ENCODE measurements at regions not wholly inside any gene's neighbourhood (a gene's known extent, or its start where the extent isn't known, plus 50 kb on each side); places are given as distances from the start of the nearest gene placed in this dataset.

GRCh38 chr6:131394768-131395432 is 178.1 kb upstream of the ARG1 start:
- Mint-ChIP-seq H3K4me3 (no peak overlapping the region), H3K36me3 (no peaks in the 10 kb centered on the region), H3K9me3 (peaks cover 5% of the 10 kb centered on the region), H3K27ac (no peak overlapping the region), H3K4me1 (no peaks in the 10 kb centered on the region), H3K27me3 (no peaks in the 10 kb centered on the region)
- ATAC-seq (ENCODE audit: low read depth) (no peak), DNase-seq (ENCODE audit: low spot score in 2 of 2) (no peak)

- Mint-ChIP-seq H3K36me3 (no peaks in the 10 kb centered on the region), H3K9me3 (peaks cover 9% of the 10 kb centered on the region), H3K27ac (no peak overlapping the region), H3K4me3 (no peak overlapping the region), H3K4me1 (no peaks in the 10 kb centered on the region), H3K27me3 (peaks cover 2% of the 10 kb centered on the region)
- no peak for ATAC-seq (ENCODE audit: low read depth)
- no peak for DNase-seq (ENCODE audit: low spot score in 2 of 2)
Observed at GRCh38 chr6:131398176-131398575, 174.8 kb upstream of the ARG1 start.

GRCh38 chr6:131399433-131399832 is 173.6 kb upstream of the ARG1 start:
- H3K27me3 Mint-ChIP-seq = peaks cover 4% of the 10 kb centered on the region
- H3K27ac Mint-ChIP-seq = no peak overlapping the region
- no peak for ATAC-seq (ENCODE audit: low read depth)
- H3K4me1 Mint-ChIP-seq = no peaks in the 10 kb centered on the region
- H3K4me3 Mint-ChIP-seq = no peak overlapping the region
- H3K36me3 Mint-ChIP-seq = no peaks in the 10 kb centered on the region
- DNase-seq (ENCODE audit: low spot score in 2 of 2) = no peak
- peaks cover 3% of the 10 kb centered on the region for H3K9me3 Mint-ChIP-seq

- DNase-seq (ENCODE audit: low spot score in 2 of 2) (no peak), ATAC-seq (ENCODE audit: low read depth) (no peak)
- Mint-ChIP-seq H3K27ac (no peak overlapping the region), H3K9me3 (peaks cover 3% of the 10 kb centered on the region), H3K4me3 (no peak overlapping the region), H3K4me1 (no peaks in the 10 kb centered on the region), H3K36me3 (no peaks in the 10 kb centered on the region), H3K27me3 (peaks cover 4% of the 10 kb centered on the region)
Observed at GRCh38 chr6:131400054-131400778, 172.8 kb upstream of the ARG1 start.

- Mint-ChIP-seq H3K9me3 (peaks cover 3% of the 10 kb centered on the region), H3K36me3 (no peaks in the 10 kb centered on the region), H3K27me3 (peaks cover 6% of the 10 kb centered on the region), H3K4me3 (no peak overlapping the region), H3K27ac (no peak overlapping the region), H3K4me1 (no peaks in the 10 kb centered on the region)
- no peak for DNase-seq (ENCODE audit: low spot score in 2 of 2)
- ATAC-seq (ENCODE audit: low read depth) = no peak
Observed at GRCh38 chr6:131400779-131401496, 172.1 kb upstream of the ARG1 start.

- Mint-ChIP-seq H3K27me3 (peaks cover 10% of the 10 kb centered on the region), H3K4me3 (no peak overlapping the region), H3K9me3 (peaks cover 6% of the 10 kb centered on the region), H3K36me3 (no peaks in the 10 kb centered on the region), H3K4me1 (peaks cover 2% of the 10 kb centered on the region), H3K27ac (no peak overlapping the region)
- ATAC-seq (ENCODE audit: low read depth) (no peak), DNase-seq (ENCODE audit: low spot score in 2 of 2) (no peak)
Observed at GRCh38 chr6:131408811-131409210, 164.2 kb upstream of the ARG1 start.

GRCh38 chr6:131410785-131411184 is 162.2 kb upstream of the ARG1 start:
- peaks cover 2% of the 10 kb centered on the region for H3K4me1 Mint-ChIP-seq
- ATAC-seq (ENCODE audit: low read depth) (no peak), DNase-seq (ENCODE audit: low spot score in 2 of 2) (no peak)
- no peak overlapping the region for H3K4me3 Mint-ChIP-seq
- H3K27me3 Mint-ChIP-seq = peaks cover 5% of the 10 kb centered on the region
- peaks cover 6% of the 10 kb centered on the region for H3K9me3 Mint-ChIP-seq
- H3K36me3 Mint-ChIP-seq = no peaks in the 10 kb centered on the region
- H3K27ac Mint-ChIP-seq = no peak overlapping the region

GRCh38 chr6:131412960-131413830 is 159.8 kb upstream of the ARG1 start:
- H3K27ac Mint-ChIP-seq = no peak overlapping the region
- no peak for DNase-seq (ENCODE audit: low spot score in 2 of 2)
- peaks cover 6% of the 10 kb centered on the region for H3K9me3 Mint-ChIP-seq
- H3K4me1 Mint-ChIP-seq = no peaks in the 10 kb centered on the region
- no peak for ATAC-seq (ENCODE audit: low read depth)
- no peaks in the 10 kb centered on the region for H3K27me3 Mint-ChIP-seq
- no peaks in the 10 kb centered on the region for H3K36me3 Mint-ChIP-seq
- no peak overlapping the region for H3K4me3 Mint-ChIP-seq

- peaks cover 6% of the 10 kb centered on the region for H3K9me3 Mint-ChIP-seq
- H3K4me1 Mint-ChIP-seq = no peaks in the 10 kb centered on the region
- no peaks in the 10 kb centered on the region for H3K27me3 Mint-ChIP-seq
- H3K4me3 Mint-ChIP-seq = no peak overlapping the region
- no peak for ATAC-seq (ENCODE audit: low read depth)
- DNase-seq (ENCODE audit: low spot score in 2 of 2) = no peak
- no peaks in the 10 kb centered on the region for H3K36me3 Mint-ChIP-seq
- no peak overlapping the region for H3K27ac Mint-ChIP-seq
Observed at GRCh38 chr6:131413831-131414191, 159.2 kb upstream of the ARG1 start.

GRCh38 chr6:131414956-131415355 is 158.1 kb upstream of the ARG1 start:
- Mint-ChIP-seq H3K9me3 (peaks cover 6% of the 10 kb centered on the region), H3K4me3 (no peak overlapping the region), H3K4me1 (no peaks in the 10 kb centered on the region), H3K27me3 (no peaks in the 10 kb centered on the region), H3K27ac (no peak overlapping the region), H3K36me3 (no peaks in the 10 kb centered on the region)
- ATAC-seq (ENCODE audit: low read depth) = no peak
- no peak for DNase-seq (ENCODE audit: low spot score in 2 of 2)

- no peak for ATAC-seq (ENCODE audit: low read depth)
Observed at GRCh38 chr6:131418441-131418840, 154.6 kb upstream of the ARG1 start.

GRCh38 chr6:131419702-131420101 is 153.3 kb upstream of the ARG1 start:
- DNase-seq (ENCODE audit: low spot score in 2 of 2) (no peak), ATAC-seq (ENCODE audit: low read depth) (no peak)
- Mint-ChIP-seq H3K27ac (no peak overlapping the region), H3K27me3 (peaks cover 10% of the 10 kb centered on the region), H3K4me3 (no peak overlapping the region), H3K9me3 (no peaks in the 10 kb centered on the region), H3K36me3 (no peaks in the 10 kb centered on the region), H3K4me1 (no peaks in the 10 kb centered on the region)

More at GRCh38 chr6:131418441-131418840, 154.6 kb upstream of the ARG1 start:
- Mint-ChIP-seq H3K4me1 (no peaks in the 10 kb centered on the region), H3K36me3 (no peaks in the 10 kb centered on the region), H3K27me3 (peaks cover 10% of the 10 kb centered on the region), H3K9me3 (no peaks in the 10 kb centered on the region), H3K4me3 (no peak overlapping the region), H3K27ac (no peak overlapping the region)
- DNase-seq (ENCODE audit: low spot score in 2 of 2) = no peak

GRCh38 chr6:131424016-131424415 is 149.0 kb upstream of the ARG1 start:
- H3K27ac Mint-ChIP-seq = no peak overlapping the region
- ATAC-seq (ENCODE audit: low read depth) (no peak), DNase-seq (ENCODE audit: low spot score in 2 of 2) (no peak)
- no peaks in the 10 kb centered on the region for H3K9me3 Mint-ChIP-seq
- H3K36me3 Mint-ChIP-seq = no peaks in the 10 kb centered on the region
- H3K27me3 Mint-ChIP-seq = peaks cover 10% of the 10 kb centered on the region
- no peak overlapping the region for H3K4me3 Mint-ChIP-seq
- peaks cover 3% of the 10 kb centered on the region for H3K4me1 Mint-ChIP-seq

GRCh38 chr6:131424475-131424874 is 148.6 kb upstream of the ARG1 start:
- H3K4me3 Mint-ChIP-seq = no peak overlapping the region
- H3K9me3 Mint-ChIP-seq = no peaks in the 10 kb centered on the region
- H3K27ac Mint-ChIP-seq = no peak overlapping the region
- H3K4me1 Mint-ChIP-seq = peaks cover 3% of the 10 kb centered on the region
- no peaks in the 10 kb centered on the region for H3K36me3 Mint-ChIP-seq
- ATAC-seq (ENCODE audit: low read depth) (no peak), DNase-seq (ENCODE audit: low spot score in 2 of 2) (no peak)
- peaks cover 10% of the 10 kb centered on the region for H3K27me3 Mint-ChIP-seq

Data from memory B cell (primary cell).